SK-N-SH (cell line): ENCODE measurements at regions not wholly inside any gene's neighbourhood (a gene's known extent, or its start where the extent isn't known, plus 50 kb on each side); places are given as distances from the start of the nearest gene placed in this dataset.

ENCODE experiments used
- CHD2 ChIP-seq: fragments of 150-350 bp; IDR thresholded peaks from 2 replicates; pipeline ENCODE4 v1.6.1; 2018; ENCODE audit warnings: low read length; ENCODE audit not compliant: partially characterized antibody
- EP300 ChIP-seq, 2 experiments: IDR thresholded peaks; 2 replicates each; pipeline versions ENCODE4 v1.4.0 to v1.6.1; 2012; ENCODE audit warnings: borderline replicate concordance in 1 of 2, low read depth in 1 of 2, low read length in 1 of 2
- EZH2phosphoT487 ChIP-seq: fragments of 200-600 bp; sonication (generic); IDR thresholded peaks from 2 replicates; pipeline ENCODE4 v1.6.1; 2017; ENCODE audit warnings: low read depth, mixed run types, mild to moderate bottlenecking, antibody characterized with exemption, moderate library complexity, borderline replicate concordance
- GABPA ChIP-seq: IDR thresholded peaks from 2 replicates; pipeline ENCODE4 v1.4.0; 2012; ENCODE audit warnings: low read depth, mild to moderate bottlenecking
- NRF1 ChIP-seq: IDR thresholded peaks from 2 replicates; pipeline ENCODE4 v1.6.1; 2012; ENCODE audit warnings: low read depth, mild to moderate bottlenecking, low read length
- TAF1 ChIP-seq: IDR thresholded peaks from 2 replicates; pipeline ENCODE4 v1.6.1; 2012; ENCODE audit warnings: low read depth, mild to moderate bottlenecking, low read length, moderate library complexity, borderline replicate concordance
- TF ChIP-seq, protein P1 (sequence below): fragments of 200-600 bp; sonication (generic); IDR thresholded peaks from 2 replicates; pipeline ENCODE4 v1.6.1; 2017; ENCODE audit warnings: antibody characterized with exemption, mild to moderate bottlenecking, moderate library complexity
- TF ChIP-seq, protein P2 (sequence below): IDR thresholded peaks from 2 replicates; pipeline ENCODE4 v1.4.0; 2012; ENCODE audit warnings: low read depth, borderline replicate concordance
- TF ChIP-seq, protein P3 (sequence below): IDR thresholded peaks from 2 replicates; pipeline ENCODE4 v1.4.0; 2012; ENCODE audit warnings: low read depth

DNA sequence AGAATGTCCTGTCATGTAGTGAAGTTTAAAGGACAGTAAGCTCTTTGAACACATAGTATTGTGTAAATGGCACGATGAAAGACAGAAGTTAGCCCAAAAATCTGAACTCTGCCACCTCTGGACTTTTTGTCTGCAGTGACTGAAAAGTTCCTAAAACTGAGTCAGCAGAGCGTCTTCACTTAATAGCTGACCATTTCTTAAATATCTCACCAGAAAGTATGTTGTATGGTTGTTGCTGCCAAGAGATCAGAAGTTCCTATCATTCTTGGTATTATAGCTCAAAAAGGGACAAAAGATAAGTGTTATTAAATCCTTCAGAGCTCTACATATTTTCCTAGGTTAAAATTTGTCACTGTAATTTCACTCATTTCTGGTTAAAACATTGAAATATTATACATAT, 1003.0 kb downstream of the TTLL7 start:
- TF ChIP-seq, protein P1, sequence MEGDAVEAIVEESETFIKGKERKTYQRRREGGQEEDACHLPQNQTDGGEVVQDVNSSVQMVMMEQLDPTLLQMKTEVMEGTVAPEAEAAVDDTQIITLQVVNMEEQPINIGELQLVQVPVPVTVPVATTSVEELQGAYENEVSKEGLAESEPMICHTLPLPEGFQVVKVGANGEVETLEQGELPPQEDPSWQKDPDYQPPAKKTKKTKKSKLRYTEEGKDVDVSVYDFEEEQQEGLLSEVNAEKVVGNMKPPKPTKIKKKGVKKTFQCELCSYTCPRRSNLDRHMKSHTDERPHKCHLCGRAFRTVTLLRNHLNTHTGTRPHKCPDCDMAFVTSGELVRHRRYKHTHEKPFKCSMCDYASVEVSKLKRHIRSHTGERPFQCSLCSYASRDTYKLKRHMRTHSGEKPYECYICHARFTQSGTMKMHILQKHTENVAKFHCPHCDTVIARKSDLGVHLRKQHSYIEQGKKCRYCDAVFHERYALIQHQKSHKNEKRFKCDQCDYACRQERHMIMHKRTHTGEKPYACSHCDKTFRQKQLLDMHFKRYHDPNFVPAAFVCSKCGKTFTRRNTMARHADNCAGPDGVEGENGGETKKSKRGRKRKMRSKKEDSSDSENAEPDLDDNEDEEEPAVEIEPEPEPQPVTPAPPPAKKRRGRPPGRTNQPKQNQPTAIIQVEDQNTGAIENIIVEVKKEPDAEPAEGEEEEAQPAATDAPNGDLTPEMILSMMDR = no peak
- TF ChIP-seq, protein P2, sequence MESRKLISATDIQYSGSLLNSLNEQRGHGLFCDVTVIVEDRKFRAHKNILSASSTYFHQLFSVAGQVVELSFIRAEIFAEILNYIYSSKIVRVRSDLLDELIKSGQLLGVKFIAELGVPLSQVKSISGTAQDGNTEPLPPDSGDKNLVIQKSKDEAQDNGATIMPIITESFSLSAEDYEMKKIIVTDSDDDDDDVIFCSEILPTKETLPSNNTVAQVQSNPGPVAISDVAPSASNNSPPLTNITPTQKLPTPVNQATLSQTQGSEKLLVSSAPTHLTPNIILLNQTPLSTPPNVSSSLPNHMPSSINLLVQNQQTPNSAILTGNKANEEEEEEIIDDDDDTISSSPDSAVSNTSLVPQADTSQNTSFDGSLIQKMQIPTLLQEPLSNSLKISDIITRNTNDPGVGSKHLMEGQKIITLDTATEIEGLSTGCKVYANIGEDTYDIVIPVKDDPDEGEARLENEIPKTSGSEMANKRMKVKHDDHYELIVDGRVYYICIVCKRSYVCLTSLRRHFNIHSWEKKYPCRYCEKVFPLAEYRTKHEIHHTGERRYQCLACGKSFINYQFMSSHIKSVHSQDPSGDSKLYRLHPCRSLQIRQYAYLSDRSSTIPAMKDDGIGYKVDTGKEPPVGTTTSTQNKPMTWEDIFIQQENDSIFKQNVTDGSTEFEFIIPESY = no peak
- TF ChIP-seq GABPA = no peak
- no peak for TF ChIP-seq EZH2phosphoT487
- no peak for TF ChIP-seq NRF1
- TF ChIP-seq TAF1 = no peak
- no peak for TF ChIP-seq CHD2
- TF ChIP-seq, protein P3, sequence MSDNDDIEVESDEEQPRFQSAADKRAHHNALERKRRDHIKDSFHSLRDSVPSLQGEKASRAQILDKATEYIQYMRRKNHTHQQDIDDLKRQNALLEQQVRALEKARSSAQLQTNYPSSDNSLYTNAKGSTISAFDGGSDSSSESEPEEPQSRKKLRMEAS = no peak
- TF ChIP-seq EP300 (IDR thresholded peaks at IDR 0.05; ENCODE audit: borderline replicate concordance in 1 of 2, low read depth in 1 of 2, low read length in 1 of 2) = no peak
